Bronchial epithelial cell (primary cell): ENCODE measurements at regions not wholly inside any gene's neighbourhood (a gene's known extent, or its start where the extent isn't known, plus 50 kb on each side); places are given as distances from the start of the nearest gene placed in this dataset.

Experiments
- DNase-seq: peaks from one replicate; pipeline ENCODE4 v3.0.0-alpha.2; 2010; ENCODE audit warnings: low read depth
- FAIRE-seq: peaks from 2 replicates; lab custom pipeline; 2011; peaks lifted over from hg19 to GRCh38; lab: Jason Lieb, UNC
- H3K27me3 ChIP-seq: 2 replicates; pipeline ENCODE4 v1.5.1; 2011; ENCODE audit warnings: low read length; ENCODE audit not compliant: control insufficient read depth, insufficient read depth
- H3K36me3 ChIP-seq: 2 replicates; pipeline ENCODE4 v1.5.1; 2011; ENCODE audit warnings: low read length; ENCODE audit not compliant: control insufficient read depth, insufficient read depth
- H3K4me3 ChIP-seq: 2 replicates; pipeline ENCODE4 v1.5.1; 2011; ENCODE audit warnings: mild to moderate bottlenecking, low read depth, low read length, control low read depth
- CTCF ChIP-seq: IDR thresholded peaks from 2 replicates; pipeline ENCODE4 v1.5.1; 2011; ENCODE audit warnings: mild to moderate bottlenecking, moderate library complexity, low read length, control low read depth, inconsistent platforms; ENCODE audit not compliant: insufficient read depth, severe bottlenecking

GRCh38 chr9:21553441-21553840 lies 71.3 kb upstream of the IFNE start:
- no peak for TF ChIP-seq CTCF
- H3K36me3 ChIP-seq = no peaks in the 10 kb centered on the region
- H3K27me3 ChIP-seq = no peaks in the 10 kb centered on the region
- DNase-seq (no peak), FAIRE-seq (no peak)
- peak overlapping the region; percentile 28 for H3K4me3 ChIP-seq

GRCh38 chr9:21554813-21555212 lies 72.7 kb upstream of the IFNE start:
- no peak for FAIRE-seq
- DNase-seq = no peak
- H3K4me3 ChIP-seq = peak overlapping the region; percentile 97
- no peak for TF ChIP-seq CTCF
- no peaks in the 10 kb centered on the region for H3K27me3 ChIP-seq
- no peaks in the 10 kb centered on the region for H3K36me3 ChIP-seq

- Histone ChIP-seq H3K27me3 (no peaks in the 10 kb centered on the region), H3K36me3 (no peaks in the 10 kb centered on the region), H3K4me3 (peak overlapping the region; percentile 97)
- DNase-seq (peak; percentile 39), FAIRE-seq (no peak)
- no peak for TF ChIP-seq CTCF
Observed at GRCh38 chr9:21555911-21556310, 73.8 kb upstream of the IFNE start.

GRCh38 chr9:21556581-21557427 lies 74.7 kb upstream of the IFNE start:
- Histone ChIP-seq H3K27me3 (no peaks in the 10 kb centered on the region), H3K4me3 (peak overlapping the region; percentile 97), H3K36me3 (no peaks in the 10 kb centered on the region)
- no peak for DNase-seq
- no peak for TF ChIP-seq CTCF
- no peak for FAIRE-seq

GRCh38 chr9:21557428-21557768 lies 75.3 kb upstream of the IFNE start:
- peak overlapping the region; percentile 97 for H3K4me3 ChIP-seq
- no peak for DNase-seq
- no peak for FAIRE-seq
- no peaks in the 10 kb centered on the region for H3K36me3 ChIP-seq
- no peaks in the 10 kb centered on the region for H3K27me3 ChIP-seq
- no peak for TF ChIP-seq CTCF

- peak overlapping the region; percentile 97 for H3K4me3 ChIP-seq
- no peaks in the 10 kb centered on the region for H3K36me3 ChIP-seq
- FAIRE-seq = no peak
- no peaks in the 10 kb centered on the region for H3K27me3 ChIP-seq
- TF ChIP-seq CTCF = no peak
- DNase-seq = no peak
Observed at GRCh38 chr9:21558079-21558478, 76.0 kb upstream of the IFNE start.
